Cardiac fibroblast (primary cell): ENCODE measurements at regions not wholly inside any gene's neighbourhood (a gene's known extent, or its start where the extent isn't known, plus 50 kb on each side); places are given as distances from the start of the nearest gene placed in this dataset.

Experiments used
- DNase-seq, 2 donors: peaks; one replicate each; pipeline versions ENCODE4 v3.0.0 to v3.0.0-alpha.2; 2010; ENCODE audit warnings: low read depth in 2 of 2
- H3K4me3 ChIP-seq, 2 donors: replicated peaks in 1 of 2; 1 replicate in 1 of 2; 2 replicates in 1 of 2; pipeline ENCODE4 v1.5.1; 2011; ENCODE audit warnings: low read depth in 2 of 2, low read length in 2 of 2, mild to moderate bottlenecking in 2 of 2, moderate library complexity in 1 of 2
- TF ChIP-seq, protein P1 (sequence below): IDR thresholded peaks from one replicate; pipeline ENCODE4 v1.5.1; 2011; ENCODE audit warnings: low read depth, mild to moderate bottlenecking, low read length, inconsistent platforms

- TF ChIP-seq, protein P1, sequence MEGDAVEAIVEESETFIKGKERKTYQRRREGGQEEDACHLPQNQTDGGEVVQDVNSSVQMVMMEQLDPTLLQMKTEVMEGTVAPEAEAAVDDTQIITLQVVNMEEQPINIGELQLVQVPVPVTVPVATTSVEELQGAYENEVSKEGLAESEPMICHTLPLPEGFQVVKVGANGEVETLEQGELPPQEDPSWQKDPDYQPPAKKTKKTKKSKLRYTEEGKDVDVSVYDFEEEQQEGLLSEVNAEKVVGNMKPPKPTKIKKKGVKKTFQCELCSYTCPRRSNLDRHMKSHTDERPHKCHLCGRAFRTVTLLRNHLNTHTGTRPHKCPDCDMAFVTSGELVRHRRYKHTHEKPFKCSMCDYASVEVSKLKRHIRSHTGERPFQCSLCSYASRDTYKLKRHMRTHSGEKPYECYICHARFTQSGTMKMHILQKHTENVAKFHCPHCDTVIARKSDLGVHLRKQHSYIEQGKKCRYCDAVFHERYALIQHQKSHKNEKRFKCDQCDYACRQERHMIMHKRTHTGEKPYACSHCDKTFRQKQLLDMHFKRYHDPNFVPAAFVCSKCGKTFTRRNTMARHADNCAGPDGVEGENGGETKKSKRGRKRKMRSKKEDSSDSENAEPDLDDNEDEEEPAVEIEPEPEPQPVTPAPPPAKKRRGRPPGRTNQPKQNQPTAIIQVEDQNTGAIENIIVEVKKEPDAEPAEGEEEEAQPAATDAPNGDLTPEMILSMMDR = no peak
- no peak for DNase-seq
- H3K4me3 ChIP-seq = no peak overlapping the region
Measured at GRCh38 chr13:65091031-65091430, 2139.1 kb downstream of the PCDH9 start.

DNA sequence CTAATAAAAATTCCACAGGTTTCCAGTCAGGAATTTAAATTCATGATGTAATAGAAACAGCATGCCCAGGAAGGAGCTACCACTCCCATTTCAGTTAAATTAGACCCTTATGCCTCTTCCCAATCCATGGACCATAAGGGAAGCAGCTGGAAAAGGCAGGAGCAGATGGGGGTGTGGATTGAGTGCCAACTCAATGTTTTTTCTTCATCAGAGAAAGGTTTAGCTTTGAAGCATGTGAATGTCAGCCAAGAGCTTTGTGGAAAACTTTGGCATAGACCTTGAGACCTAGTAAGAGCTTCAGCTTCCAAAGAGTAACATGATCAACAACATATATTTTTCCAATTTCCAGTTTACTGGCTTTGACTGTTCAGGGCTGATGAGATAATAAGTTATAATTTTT is 2139.9 kb downstream of the PCDH9 start:
- TF ChIP-seq, protein P1 = no peak
- H3K4me3 ChIP-seq = no peak overlapping the region
- no peak for DNase-seq

GRCh38 chr13:65088906-65089305 is 2141.2 kb downstream of the PCDH9 start:
- TF ChIP-seq, protein P1 = no peak

DNA sequence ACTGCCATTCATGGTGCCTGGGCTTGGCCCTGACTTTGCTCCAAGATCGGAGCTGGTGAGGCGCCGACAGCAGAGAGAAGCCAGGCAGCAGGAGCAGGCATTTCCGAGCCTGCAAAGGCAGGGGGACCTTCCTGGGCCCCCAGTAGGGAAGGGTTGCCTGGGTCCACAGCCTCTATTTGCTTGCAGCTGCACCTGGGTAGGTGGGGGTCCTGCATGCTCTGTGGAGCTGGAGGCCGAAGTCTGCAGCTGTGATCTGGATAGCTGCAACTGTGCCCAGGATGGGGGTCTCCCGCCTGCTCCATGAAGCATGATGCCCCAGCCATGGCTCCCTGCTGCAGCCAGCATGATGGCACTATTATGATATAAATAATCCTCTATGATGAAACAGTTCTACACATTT is 2144.2 kb downstream of the PCDH9 start:
- TF ChIP-seq, protein P1 = no peak
- no peak for DNase-seq
- H3K4me3 ChIP-seq = no peak overlapping the region

More at GRCh38 chr13:65088906-65089305, 2141.2 kb downstream of the PCDH9 start:
- H3K4me3 ChIP-seq = no peak overlapping the region
- DNase-seq = no peak

- TF ChIP-seq, protein P1 = no peak
- no peak for DNase-seq
- H3K4me3 ChIP-seq = no peak overlapping the region
Measured at GRCh38 chr13:65074248-65074647, 2155.9 kb downstream of the PCDH9 start.

GRCh38 chr13:65064967-65065366 is 2165.2 kb downstream of the PCDH9 start:
- TF ChIP-seq, protein P1 = no peak

GRCh38 chr13:65063753-65064152 is 2166.4 kb downstream of the PCDH9 start:
- no peak for DNase-seq
- TF ChIP-seq, protein P1 = no peak
- H3K4me3 ChIP-seq = no peak overlapping the region

More at GRCh38 chr13:65064967-65065366, 2165.2 kb downstream of the PCDH9 start:
- H3K4me3 ChIP-seq = no peak overlapping the region
- DNase-seq = no peak
